H9 (cell line): ENCODE measurements at regions not wholly inside any gene's neighbourhood (a gene's known extent, or its start where the extent isn't known, plus 50 kb on each side); places are given as distances from the start of the nearest gene placed in this dataset.

Experiments
- DNase-seq: peaks from one replicate; pipeline ENCODE4 v3.0.0-alpha.2; 2017
- H2AFZ ChIP-seq: one replicate; pipeline ENCODE4 v1.6.1; 2013; ENCODE audit warnings: mild to moderate bottlenecking, low read length, control low read depth, moderate library complexity
- H2AK5ac ChIP-seq: 2 replicates; pipeline ENCODE4 v1.6.1; 2013; ENCODE audit warnings: low read length, control low read depth, mixed read lengths; ENCODE audit not compliant: insufficient read length
- H2BK120ac ChIP-seq: one replicate; pipeline ENCODE4 v1.6.1; 2013; ENCODE audit warnings: low read depth, mild to moderate bottlenecking, low read length, control low read depth, inconsistent platforms; ENCODE audit not compliant: poor library complexity, severe bottlenecking
- H2BK12ac ChIP-seq: 2 replicates; pipeline ENCODE4 v1.6.1; 2013; ENCODE audit warnings: low read length, control low read depth, mixed read lengths, low read depth; ENCODE audit not compliant: insufficient read length
- H2BK15ac ChIP-seq: 2 replicates; pipeline ENCODE4 v1.6.1; 2013; ENCODE audit warnings: low read depth, low read length, control low read depth
- H2BK20ac ChIP-seq: one replicate; pipeline ENCODE4 v1.6.1; 2013; ENCODE audit warnings: low read depth, mild to moderate bottlenecking, low read length, control low read depth, inconsistent platforms; ENCODE audit not compliant: poor library complexity, severe bottlenecking
- H2BK5ac ChIP-seq: 2 replicates; pipeline ENCODE4 v1.6.1; 2013; ENCODE audit warnings: low read length, control low read depth, mixed read lengths; ENCODE audit not compliant: insufficient read length
- H3K14ac ChIP-seq: 2 replicates; pipeline ENCODE4 v1.6.1; 2013; ENCODE audit warnings: low read length, control low read depth; ENCODE audit not compliant: insufficient read depth
- H3K18ac ChIP-seq: 2 replicates; pipeline ENCODE4 v1.6.1; 2013; ENCODE audit warnings: low read depth, mild to moderate bottlenecking, mixed read lengths, low read length, control low read depth; ENCODE audit not compliant: insufficient read length
- H3K23ac ChIP-seq: 2 replicates; pipeline ENCODE4 v1.6.1; 2013; ENCODE audit warnings: low read length, control low read depth, mixed read lengths, low read depth; ENCODE audit not compliant: insufficient read length
- H3K23me2 ChIP-seq: 2 replicates; pipeline ENCODE4 v1.6.1; 2013; ENCODE audit warnings: low read depth, mild to moderate bottlenecking, mixed read lengths, low read length, control low read depth; ENCODE audit not compliant: insufficient read length, poor library complexity, severe bottlenecking
- H3K27ac ChIP-seq: 2 replicates; pipeline ENCODE4 v1.5.1; 2013; ENCODE audit warnings: low read length, control low read depth, mixed read lengths, low read depth; ENCODE audit not compliant: insufficient read length
- H3K27me3 ChIP-seq: 2 replicates; pipeline ENCODE4 v1.6.1; 2013; ENCODE audit warnings: low read length, control low read depth, inconsistent platforms; ENCODE audit not compliant: insufficient read depth
- H3K4ac ChIP-seq: 2 replicates; pipeline ENCODE4 v1.6.1; 2013; ENCODE audit warnings: low read depth, mild to moderate bottlenecking, control low read depth, inconsistent platforms, low read length, moderate library complexity
- H3K4me1 ChIP-seq: 2 replicates; pipeline ENCODE4 v1.6.1; 2013; ENCODE audit warnings: low read length, control low read depth, inconsistent platforms; ENCODE audit not compliant: insufficient read depth
- H3K4me2 ChIP-seq: 2 replicates; pipeline ENCODE4 v1.6.1; 2013; ENCODE audit warnings: low read length, control low read depth, mixed read lengths; ENCODE audit not compliant: insufficient read length, insufficient read depth
- H3K56ac ChIP-seq: 2 replicates; pipeline ENCODE4 v1.6.1; 2013; ENCODE audit warnings: low read depth, mild to moderate bottlenecking, mixed read lengths, low read length, control low read depth; ENCODE audit not compliant: insufficient read length
- H3K79me1 ChIP-seq: 2 replicates; pipeline ENCODE4 v1.6.1; 2013; ENCODE audit warnings: low read depth, mild to moderate bottlenecking, moderate library complexity, low read length, control low read depth, inconsistent platforms; ENCODE audit not compliant: insufficient read depth, poor library complexity, severe bottlenecking
- H3K79me2 ChIP-seq: 2 replicates; pipeline ENCODE4 v1.6.1; 2013; ENCODE audit warnings: low read length, control low read depth, inconsistent platforms; ENCODE audit not compliant: insufficient read depth
- H3K9ac ChIP-seq: 2 replicates; pipeline ENCODE4 v1.6.1; 2013; ENCODE audit warnings: low read length, control low read depth, mixed read lengths; ENCODE audit not compliant: insufficient read length; ENCODE audit errors: extremely low read depth
- H3K9me3 ChIP-seq: one replicate; pipeline ENCODE4 v1.6.1; 2013; ENCODE audit warnings: low read depth, low read length, inconsistent platforms; ENCODE audit not compliant: control insufficient read depth
- H3T11ph ChIP-seq: one replicate; pipeline ENCODE4 v1.6.1; 2013; ENCODE audit warnings: mild to moderate bottlenecking, low read length, control low read depth, inconsistent platforms
- H4K20me1 ChIP-seq: one replicate; pipeline ENCODE4 v1.6.1; 2013; ENCODE audit not compliant: control insufficient read depth, insufficient read length, insufficient read depth
- H4K5ac ChIP-seq: 2 replicates; pipeline ENCODE4 v1.6.1; 2013; ENCODE audit warnings: low read depth, mild to moderate bottlenecking, mixed read lengths, low read length, control low read depth; ENCODE audit not compliant: insufficient read length
- H4K8ac ChIP-seq: replicated peaks from 2 replicates; pipeline ENCODE4 v1.6.1; 2013; ENCODE audit warnings: low read length, control low read depth, mixed read lengths, low read depth; ENCODE audit not compliant: insufficient read length
- H4K91ac ChIP-seq: 2 replicates; pipeline ENCODE4 v1.6.1; 2013; ENCODE audit warnings: low read depth, mild to moderate bottlenecking, moderate library complexity, mixed read lengths, low read length, control low read depth; ENCODE audit not compliant: insufficient read length
- H3K27ac Mint-ChIP-seq, 3 experiments: 2 replicates in 2 of 3; 3 replicates in 1 of 3; pipeline ENCODE4 v1.8.0; 2020 to 2021; ENCODE audit warnings: mixed read lengths in 3 of 3, mild to moderate bottlenecking in 1 of 3, moderate library complexity in 1 of 3
- H3K27me3 Mint-ChIP-seq: 2 replicates; pipeline ENCODE4 v1.8.0; 2021; ENCODE audit warnings: low read depth, mild to moderate bottlenecking, moderate library complexity, mixed read lengths
- H3K36me3 Mint-ChIP-seq, 3 experiments: 2 replicates in 2 of 3; 3 replicates in 1 of 3; pipeline ENCODE4 v1.8.0; 2020 to 2021; ENCODE audit warnings: low read depth in 3 of 3, mixed read lengths in 3 of 3; ENCODE audit not compliant: insufficient read depth in 1 of 3
- H3K4me1 Mint-ChIP-seq, 2 experiments: 2 replicates each; pipeline ENCODE4 v1.8.0; 2020; ENCODE audit warnings: mixed read lengths in 2 of 2
- H3K4me3 Mint-ChIP-seq, 2 experiments: 2 replicates in 1 of 2; 3 replicates in 1 of 2; pipeline ENCODE4 v1.8.0; 2020 to 2021; ENCODE audit warnings: mild to moderate bottlenecking in 2 of 2, mixed read lengths in 2 of 2, moderate library complexity in 1 of 2
- H3K9me3 Mint-ChIP-seq, 2 experiments: 2 replicates in 1 of 2; 3 replicates in 1 of 2; pipeline ENCODE4 v1.8.0; 2020; ENCODE audit warnings: mild to moderate bottlenecking in 2 of 2, mixed read lengths in 2 of 2, moderate library complexity in 1 of 2
- CTCF ChIP-seq: fragments of 200-600 bp; sonication (generic); conservative IDR thresholded peaks from 3 replicates; pipeline ENCODE4 v1.8.0; 2021; ENCODE audit warnings: antibody characterized with exemption, mild to moderate bottlenecking
- WGBS: extraction: QIAGEN DNeasy Blood & Tissue Kit; methylation state at CpG from one replicate; pipeline ENCODE4 v1.1.7; 2013; ENCODE audit warnings: missing lambda C conversion rate, low lambda C conversion rate, mixed read lengths; ENCODE audit not compliant: insufficient read length; ENCODE audit errors: extremely low coverage; 5-methylcytosine and 5-hydroxymethylcytosine counted together

DNA sequence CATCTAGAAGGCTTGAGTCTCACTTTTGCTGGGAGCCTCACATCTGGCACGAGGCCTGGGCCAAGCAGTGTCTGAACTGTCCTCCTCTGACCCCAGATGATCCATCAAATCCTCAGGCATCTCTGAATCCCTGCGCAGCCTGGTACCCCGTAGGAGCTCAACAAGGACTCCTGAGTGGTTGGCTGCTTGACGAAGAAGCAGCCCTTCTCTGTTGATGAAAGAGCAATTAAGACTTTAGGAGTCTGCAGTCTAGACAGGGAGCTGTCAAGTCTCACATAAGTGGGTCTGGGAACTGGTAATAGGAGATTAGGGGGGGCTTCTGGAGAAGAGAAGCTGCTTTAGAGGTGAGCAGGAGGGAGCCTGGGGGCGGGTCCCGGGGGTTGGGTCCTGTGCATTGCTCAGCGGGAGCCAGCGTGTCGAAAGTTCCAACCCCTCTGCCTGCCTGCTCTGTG, 326.0 kb downstream of the RPS24 start:
- Histone ChIP-seq H2AK5ac (no peak overlapping the region), H2BK15ac (no peak overlapping the region), H3K79me2 (no peaks in the 10 kb centered on the region), H2BK12ac (no peak overlapping the region), H3K9ac (no peak overlapping the region), H3K18ac (no peak overlapping the region), H2AFZ (no peak overlapping the region), H3K27ac (no peak overlapping the region), H4K91ac (no peak overlapping the region), H2BK5ac (no peak overlapping the region), H4K5ac (no peak overlapping the region), H3K4me1 (peaks cover 2% of the 10 kb centered on the region; the same call in 1 of the 2 replicates), H3K4ac (no peak overlapping the region), H3K14ac (no peak overlapping the region), H2BK20ac (no peak overlapping the region), H3K23me2 (no peaks in the 10 kb centered on the region), H3K56ac (no peak overlapping the region), H3T11ph (no peak overlapping the region), H3K79me1 (no peaks in the 10 kb centered on the region), H3K27me3 (no peaks in the 10 kb centered on the region), H4K20me1 (no peaks in the 10 kb centered on the region), H3K4me2 (no peak overlapping the region), H3K9me3 (no peaks in the 10 kb centered on the region), H2BK120ac (no peak overlapping the region), H3K23ac (no peak overlapping the region), H4K8ac (no peak overlapping the region)
- no peak overlapping the region; a peak in 1 of 5 replicates for H3K4me3 Mint-ChIP-seq
- no peaks in the 10 kb centered on the region; a peak in 1 of 5 replicates for H3K9me3 Mint-ChIP-seq
- WGBS, result no CpG with 5 or more reads among the region's 9 CpGs
- H3K4me1 Mint-ChIP-seq, result peaks cover 47 to 57% of the 10 kb centered on the region in 2 experiments
- peaks cover 0 to 1% (median 0%) of the 10 kb centered on the region in 3 experiments; a peak in 1 of 7 replicates for H3K36me3 Mint-ChIP-seq
- no peak for TF ChIP-seq CTCF
- H3K27ac Mint-ChIP-seq, result no peak overlapping the region; a peak in 1 of 7 replicates
- peaks cover 13% of the 10 kb centered on the region for H3K27me3 Mint-ChIP-seq
- DNase-seq, result no peak
